ENCODE measurements at regions not wholly inside any gene's neighbourhood (a gene's known extent, or its start where the extent isn't known, plus 50 kb on each side); places are given as distances from the start of the nearest gene placed in this dataset.
A peak's percentile ranks its signal among the peaks of the same experiment; 100 is the strongest.

- Histone ChIP-seq H3K4me1 (ENCODE audit: control insufficient read depth in 1 of 2, insufficient read depth in 2 of 2, low read depth in 1 of 2, low read length in 1 of 2) (peaks cover 0 to 7% of the 10 kb centered on the region in 2 experiments; a peak in 1 of 4 replicates), H3K4me2 (no peak overlapping the region), H3K27me3 (ENCODE audit: insufficient read depth) (no peaks in the 10 kb centered on the region), H3K36me3 (replicated peaks in 1 of 2; ENCODE audit: control insufficient read depth in 1 of 2, insufficient read depth in 2 of 2, low read length in 1 of 2) (no peaks in the 10 kb centered on the region), H3K9ac (no peak overlapping the region), H3K9me3 (no peaks in the 10 kb centered on the region), H3F3A (replicated peaks; ENCODE audit: insufficient read depth) (peaks cover 3% of the 10 kb centered on the region), H3K79me2 (ENCODE audit: insufficient read depth) (no peaks in the 10 kb centered on the region), H3K9me2 (no peaks in the 10 kb centered on the region), H4K20me1 (ENCODE audit: insufficient read depth) (no peaks in the 10 kb centered on the region), H3K4me3 (ENCODE audit: low read depth in 2 of 2, low read length in 1 of 2) (no peak overlapping the region), H3K27ac (ENCODE audit: low read depth in 2 of 2, low read length in 1 of 2) (peak overlapping the region in 1 of 2 experiments; percentile 64; a peak in 2 of 4 replicates), H2AFZ (ENCODE audit: low read depth) (no peak overlapping the region)
- ChIA-PET CTCF (interaction anchor here (0.6 to 2.1 kb wide), 3 partner anchors 10 to 195 kb away, joined by 3 to 4 read pairs (median 3); no protein-coding TSS in a partner anchor), POLR2A (no interaction called here)
- 59% methylated on average over 3 of the region's 3 CpGs for WGBS (ENCODE audit: low lambda C conversion rate)
- peak; percentile 18; the same call in 1 of the 2 replicates for TF ChIP-seq CTCF (IDR thresholded peaks at IDR 0.05)
- TF ChIP-seq PBX3 (IDR thresholded peaks at IDR 0.05): 0 out of 2 replicates have a peak, but pooled peaks have one; percentile 8
- TF ChIP-seq YY1 (IDR thresholded peaks at IDR 0.05; ENCODE audit: low read depth): no peak
- no peak for DNase-seq
Measured at GRCh38 chr14:65359503-65359902, 53.0 kb upstream of the FUT8 start.

- Histone ChIP-seq H4K20me1 (ENCODE audit: insufficient read depth) (no peaks in the 10 kb centered on the region), H3K9me3 (no peaks in the 10 kb centered on the region), H3K9me2 (no peaks in the 10 kb centered on the region), H3K4me2 (no peak overlapping the region), H3K9ac (no peak overlapping the region), H3K4me1 (ENCODE audit: control insufficient read depth in 1 of 2, insufficient read depth in 2 of 2, low read depth in 1 of 2, low read length in 1 of 2) (peaks cover 0 to 7% of the 10 kb centered on the region in 2 experiments; a peak in 1 of 4 replicates), H2AFZ (ENCODE audit: low read depth) (no peak overlapping the region), H3K27me3 (ENCODE audit: insufficient read depth) (no peaks in the 10 kb centered on the region), H3K36me3 (replicated peaks in 1 of 2; ENCODE audit: control insufficient read depth in 1 of 2, insufficient read depth in 2 of 2, low read length in 1 of 2) (no peaks in the 10 kb centered on the region), H3K4me3 (ENCODE audit: low read depth in 2 of 2, low read length in 1 of 2) (no peak overlapping the region), H3K27ac (ENCODE audit: low read depth in 2 of 2, low read length in 1 of 2) (peak overlapping the region in 1 of 2 experiments; percentile 64; a peak in 2 of 4 replicates), H3K79me2 (ENCODE audit: insufficient read depth) (no peaks in the 10 kb centered on the region), H3F3A (replicated peaks; ENCODE audit: insufficient read depth) (peaks cover 3% of the 10 kb centered on the region)
- CTCF ChIA-PET: interaction anchor here (0.6 to 2.1 kb wide), 3 partner anchors 9 to 196 kb away, joined by 3 to 4 read pairs (median 3); no protein-coding TSS in a partner anchor
- WGBS (ENCODE audit: low lambda C conversion rate): 13% methylated on average over 2 of the region's 2 CpGs
- POLR2A ChIA-PET: interaction anchor here (1.0 kb wide), 1 partner anchor 28 kb away, joined by 3 read pairs; no protein-coding TSS in a partner anchor
- DNase-seq: peak; percentile 54
- TF ChIP-seq MEF2A (IDR thresholded peaks at IDR 0.05; ENCODE audit: borderline replicate concordance, low read depth) (no peak), FOXM1 (IDR thresholded peaks at IDR 0.05; ENCODE audit: low read depth) (no peak), JUND (IDR thresholded peaks at IDR 0.05) (peak; percentile 16), SIN3A (IDR thresholded peaks at IDR 0.05; ENCODE audit: borderline replicate concordance, low read depth, low read length) (no peak), TCF12 (IDR thresholded peaks at IDR 0.05) (peak; percentile 90), CTCF (IDR thresholded peaks at IDR 0.05) (no peak), REST (IDR thresholded peaks at IDR 0.05; ENCODE audit: low read depth, low read length) (no peak), TAF1 (IDR thresholded peaks at IDR 0.05; ENCODE audit: borderline replicate concordance, low read depth, low read length) (no peak), RCOR1 (IDR thresholded peaks at IDR 0.05; ENCODE audit: low read length) (peak; percentile 65), USF2 (IDR thresholded peaks at IDR 0.05; ENCODE audit: borderline replicate concordance, low read depth, low read length) (no peak), RXRA (IDR thresholded peaks at IDR 0.05; ENCODE audit: borderline replicate concordance, low read depth) (peak; percentile 29; the same call in 1 of the 2 replicates), FOSL2 (IDR thresholded peaks at IDR 0.05; ENCODE audit: borderline replicate concordance, low read depth) (no peak), YY1 (IDR thresholded peaks at IDR 0.05; ENCODE audit: low read depth) (no peak), GATA2 (CRISPR knock-in tag; IDR thresholded peaks at IDR 0.05) (no peak), SMC3 (IDR thresholded peaks at IDR 0.05; ENCODE audit: low read depth, low read length) (no peak)
Measured at GRCh38 chr14:65360144-65360784, 52.3 kb upstream of the FUT8 start.

Data from SK-N-SH (cell line).